ENCODE measurements at regions not wholly inside any gene's neighbourhood (a gene's known extent, or its start where the extent isn't known, plus 50 kb on each side); places are given as distances from the start of the nearest gene placed in this dataset.

DNA sequence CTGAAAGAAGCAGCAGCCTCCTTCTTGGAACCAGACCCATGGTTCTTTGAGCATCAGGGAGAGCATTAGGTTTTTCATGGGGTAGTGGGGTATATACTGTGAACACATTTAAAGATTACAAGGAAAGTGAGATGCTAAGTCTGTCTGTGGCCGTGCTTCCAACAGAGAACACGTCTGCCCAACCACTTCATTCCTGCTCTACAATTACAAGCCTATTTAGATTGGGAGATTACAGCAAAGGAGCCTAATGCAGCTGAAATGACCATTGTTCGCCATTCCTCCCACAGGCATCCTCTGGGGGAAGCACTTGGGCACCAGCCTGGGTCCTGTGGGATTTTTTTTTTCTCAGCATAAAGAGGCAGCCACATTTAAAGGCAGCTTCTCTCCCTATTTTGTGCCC lies 536.4 kb downstream of the XPNPEP1 start (continued):
- TF ChIP-seq SALL2 (tag by site-specific recombination; IDR thresholded peaks at IDR 0.05; ENCODE audit: borderline replicate concordance) (no peak), HOXD13 (CRISPR knock-in tag; IDR thresholded peaks at IDR 0.05; ENCODE audit: borderline replicate concordance) (no peak), HOXA7 (CRISPR knock-in tag; IDR thresholded peaks at IDR 0.05; ENCODE audit: borderline replicate concordance) (no peak), ZNF155 (tag by site-specific recombination; IDR thresholded peaks at IDR 0.05) (no peak)

- ChIA-PET POLR2A (no interaction called here), CTCF (no interaction called here)
These were observed 537.2 kb downstream of the XPNPEP1 start for GRCh38 chr10:109386101-109386500.

GRCh38 chr10:109379186-109379585 lies 544.1 kb downstream of the XPNPEP1 start:
- H3K27ac ChIP-seq (ENCODE audit: extremely low read depth, low read depth, low read length): no peak overlapping the region
- POLR2A ChIA-PET: no interaction called here
- no peaks in the 10 kb centered on the region for H3K36me3 ChIP-seq (ENCODE audit: control insufficient read depth in 2 of 2, insufficient read depth in 1 of 2, low read length in 2 of 2)
- CTCF ChIA-PET: no interaction called here
- H3K4me1 ChIP-seq (ENCODE audit: control insufficient read depth, insufficient read depth, low read length): no peaks in the 10 kb centered on the region
- no peak overlapping the region for H3K4me3 ChIP-seq (ENCODE audit: low read depth, low read length)
- H3K9me3 ChIP-seq (ENCODE audit: control insufficient read depth, insufficient read depth, low read depth, low read length): no peaks in the 10 kb centered on the region
- TF ChIP-seq ZNF514 (tag by site-specific recombination; IDR thresholded peaks at IDR 0.05) (no peak), ZEB2 (tag by site-specific recombination; IDR thresholded peaks at IDR 0.05) (no peak), OVOL3 (tag by site-specific recombination; IDR thresholded peaks at IDR 0.05) (no peak), ZNF311 (tag by site-specific recombination; IDR thresholded peaks at IDR 0.05; ENCODE audit: borderline replicate concordance) (no peak), ZBTB49 (tag by site-specific recombination; IDR thresholded peaks at IDR 0.05; ENCODE audit: low read depth) (no peak), GLI2 (tag by site-specific recombination; IDR thresholded peaks at IDR 0.05; ENCODE audit: borderline replicate concordance, low read depth) (no peak), GLIS2 (tag by site-specific recombination; IDR thresholded peaks at IDR 0.05) (no peak), ZNF843 (tag by site-specific recombination; IDR thresholded peaks at IDR 0.05) (no peak), ZNF350 (tag by site-specific recombination; IDR thresholded peaks at IDR 0.05) (no peak), KLF7 (tag by site-specific recombination; IDR thresholded peaks at IDR 0.05; ENCODE audit: borderline replicate concordance) (no peak)

More at GRCh38 chr10:109386101-109386500, 537.2 kb downstream of the XPNPEP1 start:
- Histone ChIP-seq H3K9me3 (ENCODE audit: control insufficient read depth, insufficient read depth, low read depth, low read length) (no peaks in the 10 kb centered on the region), H3K4me3 (ENCODE audit: low read depth, low read length) (no peak overlapping the region), H3K27ac (ENCODE audit: extremely low read depth, low read depth, low read length) (no peak overlapping the region), H3K36me3 (ENCODE audit: control insufficient read depth in 2 of 2, insufficient read depth in 1 of 2, low read length in 2 of 2) (no peaks in the 10 kb centered on the region), H3K4me1 (ENCODE audit: control insufficient read depth, insufficient read depth, low read length) (no peaks in the 10 kb centered on the region)
- TF ChIP-seq ZNF221 (tag by site-specific recombination; IDR thresholded peaks at IDR 0.05; ENCODE audit: borderline replicate concordance) (no peak), HIC1 (tag by site-specific recombination; IDR thresholded peaks at IDR 0.05) (no peak), ZIC2 (tag by site-specific recombination; IDR thresholded peaks at IDR 0.05) (no peak), ZNF239 (tag by site-specific recombination; IDR thresholded peaks at IDR 0.05) (no peak), ZNF155 (tag by site-specific recombination; IDR thresholded peaks at IDR 0.05) (no peak), ZNF335 (tag by site-specific recombination; conservative IDR thresholded peaks at IDR 0.05) (no peak), ZNF266 (tag by site-specific recombination; IDR thresholded peaks at IDR 0.05; ENCODE audit: low read depth) (no peak), ZSCAN18 (tag by site-specific recombination; IDR thresholded peaks at IDR 0.05) (no peak), ZNF785 (tag by site-specific recombination; IDR thresholded peaks at IDR 0.05) (no peak), ZNF366 (tag by site-specific recombination; conservative IDR thresholded peaks at IDR 0.05) (no peak), ZNF768 (tag by site-specific recombination; IDR thresholded peaks at IDR 0.05) (no peak), PBX3 (CRISPR knock-in tag; IDR thresholded peaks at IDR 0.05) (no peak), ZNF214 (tag by site-specific recombination; IDR thresholded peaks at IDR 0.05; ENCODE audit: borderline replicate concordance) (no peak), ZSCAN30 (tag by site-specific recombination; IDR thresholded peaks at IDR 0.05) (no peak)
- TF ChIP-seq, protein P1, sequence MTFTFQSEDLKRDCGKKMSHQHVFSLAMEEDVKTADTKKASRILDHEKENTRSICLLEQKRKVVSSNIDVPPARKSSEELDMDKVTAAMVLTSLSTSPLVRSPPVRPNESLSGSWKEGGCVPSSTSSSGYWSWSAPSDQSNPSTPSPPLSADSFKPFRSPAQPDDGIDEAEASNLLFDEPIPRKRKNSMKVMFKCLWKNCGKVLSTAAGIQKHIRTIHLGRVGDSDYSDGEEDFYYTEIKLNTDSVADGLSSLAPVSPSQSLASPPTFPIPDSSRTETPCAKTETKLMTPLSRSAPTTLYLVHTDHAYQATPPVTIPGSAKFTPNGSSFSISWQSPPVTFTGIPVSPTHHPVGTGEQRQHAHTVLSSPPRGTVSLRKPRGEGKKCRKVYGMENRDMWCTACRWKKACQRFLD (tag by site-specific recombination; IDR thresholded peaks at IDR 0.05): no peak
